ENCODE measurements at regions not wholly inside any gene's neighbourhood (a gene's known extent, or its start where the extent isn't known, plus 50 kb on each side); places are given as distances from the start of the nearest gene placed in this dataset.

DNA sequence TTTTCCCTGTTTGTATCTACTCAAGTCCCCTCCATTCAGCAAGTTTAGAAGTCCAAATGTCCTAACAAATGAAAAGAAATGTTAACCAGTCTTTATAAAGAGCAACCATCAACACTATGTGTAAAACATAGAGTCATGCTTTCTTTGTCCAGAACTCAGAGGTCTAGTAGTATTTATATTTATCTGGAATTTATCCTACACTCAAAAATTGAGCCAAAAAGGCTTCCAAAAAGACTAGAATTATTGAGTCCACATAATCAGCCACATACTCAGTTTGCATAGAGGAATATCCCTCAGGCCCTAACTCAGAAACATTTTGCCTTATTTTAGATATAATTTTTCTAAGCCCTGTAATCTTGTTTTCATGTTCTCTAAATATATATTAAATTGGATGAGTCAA lies 455.0 kb downstream of the COL12A1 start:
- TF ChIP-seq, protein P1, sequence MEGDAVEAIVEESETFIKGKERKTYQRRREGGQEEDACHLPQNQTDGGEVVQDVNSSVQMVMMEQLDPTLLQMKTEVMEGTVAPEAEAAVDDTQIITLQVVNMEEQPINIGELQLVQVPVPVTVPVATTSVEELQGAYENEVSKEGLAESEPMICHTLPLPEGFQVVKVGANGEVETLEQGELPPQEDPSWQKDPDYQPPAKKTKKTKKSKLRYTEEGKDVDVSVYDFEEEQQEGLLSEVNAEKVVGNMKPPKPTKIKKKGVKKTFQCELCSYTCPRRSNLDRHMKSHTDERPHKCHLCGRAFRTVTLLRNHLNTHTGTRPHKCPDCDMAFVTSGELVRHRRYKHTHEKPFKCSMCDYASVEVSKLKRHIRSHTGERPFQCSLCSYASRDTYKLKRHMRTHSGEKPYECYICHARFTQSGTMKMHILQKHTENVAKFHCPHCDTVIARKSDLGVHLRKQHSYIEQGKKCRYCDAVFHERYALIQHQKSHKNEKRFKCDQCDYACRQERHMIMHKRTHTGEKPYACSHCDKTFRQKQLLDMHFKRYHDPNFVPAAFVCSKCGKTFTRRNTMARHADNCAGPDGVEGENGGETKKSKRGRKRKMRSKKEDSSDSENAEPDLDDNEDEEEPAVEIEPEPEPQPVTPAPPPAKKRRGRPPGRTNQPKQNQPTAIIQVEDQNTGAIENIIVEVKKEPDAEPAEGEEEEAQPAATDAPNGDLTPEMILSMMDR (IDR thresholded peaks at IDR 0.05 in 8 of 11, conservative IDR thresholded peaks at IDR 0.05 in 3 of 11): no peak
- no peak for TF ChIP-seq POLR2AphosphoS5 (IDR thresholded peaks at IDR 0.05)
